Sigmoid colon (tissue), 6 donors: ENCODE measurements at regions not wholly inside any gene's neighbourhood (a gene's known extent, or its start where the extent isn't known, plus 50 kb on each side); places are given as distances from the start of the nearest gene placed in this dataset.

Source experiments
- DNase-seq: peaks from one replicate; pipeline ENCODE4 v3.0.0-alpha.2; 2019
- H3K27ac ChIP-seq, 4 donors: fragments of 200-600 bp; sonication (generic); one replicate each; pipeline ENCODE4 v1.5.1; 2016 to 2019; ENCODE audit warnings: mild to moderate bottlenecking in 1 of 4
- H3K27me3 ChIP-seq, 3 donors: fragments of 200-600 bp; sonication (generic); one replicate each; pipeline ENCODE4 v1.5.1; 2019; ENCODE audit warnings: mild to moderate bottlenecking in 1 of 3
- H3K36me3 ChIP-seq, 4 donors: fragments of 200-600 bp; sonication (generic); one replicate each; pipeline ENCODE4 v1.5.1; 2016 to 2019
- H3K4me1 ChIP-seq, 4 donors: fragments of 200-600 bp; sonication (generic); one replicate each; pipeline ENCODE4 v1.5.1; 2017 to 2019
- H3K4me3 ChIP-seq, 4 donors: fragments of 200-600 bp; sonication (generic); one replicate each; pipeline ENCODE4 v1.5.1; 2017 to 2019; ENCODE audit warnings: mild to moderate bottlenecking in 2 of 4, moderate library complexity in 1 of 4
- H3K9me3 ChIP-seq, 4 donors: fragments of 200-600 bp in 3 of 4; sonication (generic) in 3 of 4; one replicate each; pipeline versions ENCODE4 v1.5.1 to v1.6.1; 2013 to 2019
- EP300 ChIP-seq, 4 donors: sonication (generic); formaldehyde crosslinking; IDR thresholded peaks; one replicate each; pipeline ENCODE4 v1.6.1; 2017; ENCODE audit warnings: antibody characterized with exemption in 4 of 4
- POLR2A ChIP-seq, 2 donors: fragments of 450-650 bp; IDR thresholded peaks; one replicate each; pipeline ENCODE4 v1.6.1; 2016; ENCODE audit warnings: antibody characterized with exemption in 2 of 2, mild to moderate bottlenecking in 2 of 2, moderate library complexity in 2 of 2
- POLR2AphosphoS5 ChIP-seq, 4 donors: sonication (generic); formaldehyde crosslinking; IDR thresholded peaks; one replicate each; pipeline ENCODE4 v1.6.1; 2017; ENCODE audit warnings: antibody characterized with exemption in 4 of 4
- WGBS, 2 donors: extraction: QIAGEN DNeasy Blood & Tissue Kit; methylation state at CpG; one replicate each; pipeline ENCODE4 v1.1.7; 2013; 5-methylcytosine and 5-hydroxymethylcytosine counted together
- intact Hi-C: fragments of 100-400 bp; cut with DNase I; formaldehyde crosslinking; loops from one replicate; pipeline ENCODE4 v1.15.1; 2023
- TF ChIP-seq, protein P1 (sequence below), 4 experiments: fragments of 450-650 bp in 3 of 4; fragments of 200-600 bp in 1 of 4; IDR thresholded peaks; one replicate each; pipeline ENCODE4 v1.5.1; 2016 to 2019; ENCODE audit warnings: antibody characterized with exemption in 4 of 4, mild to moderate bottlenecking in 3 of 4, moderate library complexity in 2 of 4
- donor health status: healthy with polysubstance abuse.
- donor health status: healthy.

- Histone ChIP-seq H3K27ac (no peak overlapping the region), H3K4me3 (no peak overlapping the region), H3K4me1 (peaks cover 0 to 6% (median 0%) of the 10 kb centered on the region in 4 donors), H3K9me3 (no peaks in the 10 kb centered on the region), H3K36me3 (no peaks in the 10 kb centered on the region), H3K27me3 (no peaks in the 10 kb centered on the region)
- TF ChIP-seq EP300 (IDR thresholded peaks at IDR 0.05), result no peak
- intact Hi-C loops, result no loop called here
- no peak for DNase-seq
- 93 to 95% methylated on average over 11 of the region's 11 CpGs for WGBS, 2 donors
Observed at GRCh38 chr6:1096967-1097765, 214.7 kb upstream of the FOXQ1 start.

DNA sequence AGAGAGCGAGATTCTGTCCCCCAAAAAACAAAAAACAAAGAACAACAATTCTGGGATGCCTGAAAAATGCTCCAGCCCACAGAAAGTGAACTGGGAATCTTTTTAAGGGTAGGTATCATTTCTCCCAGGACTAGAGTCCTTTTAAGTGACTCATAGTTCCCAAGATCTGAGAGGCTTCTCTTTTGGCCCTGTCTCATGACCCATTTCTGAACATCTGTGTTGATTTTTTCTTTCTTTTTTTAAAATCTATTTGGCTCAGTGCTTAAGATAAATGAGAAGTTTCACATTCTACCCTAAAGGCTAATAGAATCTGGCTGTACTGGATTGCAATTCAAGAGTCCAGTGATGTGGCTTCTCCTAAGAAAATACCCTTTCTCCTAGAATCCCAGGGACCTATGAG lies 217.6 kb upstream of the FOXQ1 start:
- no peak for DNase-seq
- 58 to 95% methylated on average over 1 of the region's 1 CpG for WGBS, 2 donors
- TF ChIP-seq POLR2AphosphoS5 (IDR thresholded peaks at IDR 0.05), result peak in 1 of 4 donors; percentile 14
- TF ChIP-seq, protein P1, sequence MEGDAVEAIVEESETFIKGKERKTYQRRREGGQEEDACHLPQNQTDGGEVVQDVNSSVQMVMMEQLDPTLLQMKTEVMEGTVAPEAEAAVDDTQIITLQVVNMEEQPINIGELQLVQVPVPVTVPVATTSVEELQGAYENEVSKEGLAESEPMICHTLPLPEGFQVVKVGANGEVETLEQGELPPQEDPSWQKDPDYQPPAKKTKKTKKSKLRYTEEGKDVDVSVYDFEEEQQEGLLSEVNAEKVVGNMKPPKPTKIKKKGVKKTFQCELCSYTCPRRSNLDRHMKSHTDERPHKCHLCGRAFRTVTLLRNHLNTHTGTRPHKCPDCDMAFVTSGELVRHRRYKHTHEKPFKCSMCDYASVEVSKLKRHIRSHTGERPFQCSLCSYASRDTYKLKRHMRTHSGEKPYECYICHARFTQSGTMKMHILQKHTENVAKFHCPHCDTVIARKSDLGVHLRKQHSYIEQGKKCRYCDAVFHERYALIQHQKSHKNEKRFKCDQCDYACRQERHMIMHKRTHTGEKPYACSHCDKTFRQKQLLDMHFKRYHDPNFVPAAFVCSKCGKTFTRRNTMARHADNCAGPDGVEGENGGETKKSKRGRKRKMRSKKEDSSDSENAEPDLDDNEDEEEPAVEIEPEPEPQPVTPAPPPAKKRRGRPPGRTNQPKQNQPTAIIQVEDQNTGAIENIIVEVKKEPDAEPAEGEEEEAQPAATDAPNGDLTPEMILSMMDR (IDR thresholded peaks at IDR 0.05), result no peak
- Histone ChIP-seq H3K36me3 (no peaks in the 10 kb centered on the region), H3K27ac (peak overlapping the region in 1 of 4 donors; percentile 54), H3K27me3 (no peaks in the 10 kb centered on the region), H3K4me1 (peaks cover 0 to 6% (median 0%) of the 10 kb centered on the region in 4 donors), H3K9me3 (no peaks in the 10 kb centered on the region), H3K4me3 (no peak overlapping the region)
- intact Hi-C loops, result no loop called here

- peaks cover 0 to 6% (median 0%) of the 10 kb centered on the region in 4 donors for H3K4me1 ChIP-seq
- no peak overlapping the region for H3K4me3 ChIP-seq
- H3K27ac ChIP-seq, result no peak overlapping the region
- TF ChIP-seq, protein P1 (IDR thresholded peaks at IDR 0.05), result no peak
- TF ChIP-seq EP300 (IDR thresholded peaks at IDR 0.05) (no peak), POLR2A (IDR thresholded peaks at IDR 0.05) (no peak), POLR2AphosphoS5 (IDR thresholded peaks at IDR 0.05) (no peak)
- H3K36me3 ChIP-seq, result no peaks in the 10 kb centered on the region
- intact Hi-C loops, result no loop called here
- H3K9me3 ChIP-seq, result no peaks in the 10 kb centered on the region
- 20 to 42% methylated on average over 3 of the region's 3 CpGs for WGBS, 2 donors
- DNase-seq, result no peak
- H3K27me3 ChIP-seq, result no peaks in the 10 kb centered on the region
Observed at GRCh38 chr6:1091900-1092299, 220.0 kb upstream of the FOXQ1 start.

- 93 to 95% methylated on average over 1 of the region's 1 CpG for WGBS, 2 donors
- Histone ChIP-seq H3K4me3 (no peak overlapping the region), H3K9me3 (no peaks in the 10 kb centered on the region), H3K4me1 (peaks cover 0 to 6% (median 0%) of the 10 kb centered on the region in 4 donors), H3K27me3 (no peaks in the 10 kb centered on the region), H3K36me3 (no peaks in the 10 kb centered on the region), H3K27ac (no peak overlapping the region)
- no peak for TF ChIP-seq POLR2AphosphoS5 (IDR thresholded peaks at IDR 0.05)
- TF ChIP-seq, protein P1 (IDR thresholded peaks at IDR 0.05), result no peak
- no peak for TF ChIP-seq POLR2A (IDR thresholded peaks at IDR 0.05)
- no peak for TF ChIP-seq EP300 (IDR thresholded peaks at IDR 0.05)
- intact Hi-C loops, result no loop called here
- no peak for DNase-seq
Observed at GRCh38 chr6:1089859-1090258, 222.0 kb upstream of the FOXQ1 start.

DNA sequence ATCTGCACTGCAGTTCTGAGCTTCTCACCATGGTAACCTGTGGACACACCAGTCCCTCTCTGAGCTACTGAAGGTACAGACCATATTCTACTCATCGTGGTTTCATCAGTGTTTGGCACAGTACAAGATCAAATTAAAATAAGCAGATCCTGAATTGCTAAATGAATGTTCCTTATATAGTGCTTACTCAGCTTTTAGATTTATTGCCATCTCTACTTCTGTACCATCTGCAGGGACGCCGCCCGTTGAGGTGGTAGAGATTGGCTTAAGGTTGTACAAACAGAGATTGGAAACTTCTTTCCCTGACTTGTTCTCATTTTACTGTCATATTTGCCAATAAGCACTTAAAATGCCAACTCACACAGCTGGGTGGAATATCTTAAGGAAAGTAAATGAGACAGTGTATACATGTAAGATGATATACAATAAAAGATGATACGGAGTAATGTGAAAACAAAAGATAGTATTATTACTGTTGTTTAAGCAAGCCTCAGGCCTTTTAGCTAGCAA lies 223.4 kb upstream of the FOXQ1 start:
- Histone ChIP-seq H3K27me3 (no peaks in the 10 kb centered on the region), H3K4me1 (no peaks in the 10 kb centered on the region), H3K27ac (no peak overlapping the region), H3K4me3 (no peak overlapping the region), H3K36me3 (no peaks in the 10 kb centered on the region), H3K9me3 (no peaks in the 10 kb centered on the region)
- 21 to 48% methylated on average over 5 of the region's 5 CpGs for WGBS, 2 donors
- no peak for DNase-seq
- TF ChIP-seq EP300 (IDR thresholded peaks at IDR 0.05), result no peak
- TF ChIP-seq POLR2A (IDR thresholded peaks at IDR 0.05), result no peak
- TF ChIP-seq POLR2AphosphoS5 (IDR thresholded peaks at IDR 0.05), result no peak
- TF ChIP-seq, protein P1 (IDR thresholded peaks at IDR 0.05), result no peak
- intact Hi-C loops, result no loop called here
